Neural cell (in vitro differentiated cells): ENCODE measurements at regions not wholly inside any gene's neighbourhood (a gene's known extent, or its start where the extent isn't known, plus 50 kb on each side); places are given as distances from the start of the nearest gene placed in this dataset.

Experiments
- H2AFZ ChIP-seq: fragments of 200-600, 300-800 bp; sonication (generic), shearing (Covaris generic); 2 replicates; pipeline ENCODE4 v1.6.0; 2014; ENCODE audit warnings: low read depth, mild to moderate bottlenecking, antibody characterized with exemption, low read length, moderate library complexity
- H3F3A ChIP-seq: fragments of 200-600 bp; shearing (Covaris generic); 2 replicates; pipeline ENCODE4 v1.6.1; 2016; ENCODE audit warnings: mild to moderate bottlenecking, moderate library complexity, mixed read lengths, antibody characterized with exemption, low read length; ENCODE audit not compliant: insufficient read depth, poor library complexity, severe bottlenecking
- H3K27ac ChIP-seq: fragments of 200-600, 300-800 bp; sonication (generic), shearing (Covaris generic); 2 replicates; pipeline ENCODE4 v1.5.1; 2014; ENCODE audit warnings: mild to moderate bottlenecking, low read length, moderate library complexity
- H3K27me3 ChIP-seq: fragments of 300-800, 200-600 bp; sonication (generic), shearing (Covaris generic); 2 replicates; pipeline ENCODE4 v1.6.0; 2014; ENCODE audit warnings: mild to moderate bottlenecking, low read depth, low read length, moderate library complexity; ENCODE audit not compliant: insufficient read depth
- H3K36me3 ChIP-seq: fragments of 300-800, 200-600 bp; sonication (generic), shearing (Covaris generic); 2 replicates; pipeline ENCODE4 v1.5.1; 2014; ENCODE audit warnings: mild to moderate bottlenecking, antibody characterized with exemption, low read length, moderate library complexity; ENCODE audit not compliant: insufficient read depth
- H3K4me2 ChIP-seq: fragments of 300-800, 200-600 bp; sonication (generic), shearing (Covaris generic); 2 replicates; pipeline ENCODE4 v1.6.0; 2014; ENCODE audit warnings: mild to moderate bottlenecking, low read length
- H3K4me3 ChIP-seq: fragments of 300-800, 200-600 bp; sonication (generic), shearing (Covaris generic); 2 replicates; pipeline ENCODE4 v1.5.1; 2014; ENCODE audit warnings: mild to moderate bottlenecking, low read length, moderate library complexity
- H3K79me2 ChIP-seq: fragments of 200-600 bp; shearing (Covaris generic); replicated peaks from 2 replicates; pipeline ENCODE4 v1.6.0; 2014; ENCODE audit warnings: mild to moderate bottlenecking, low read length, moderate library complexity; ENCODE audit not compliant: insufficient read depth
- H3K9ac ChIP-seq: fragments of 300-800, 200-600 bp; sonication (generic), shearing (Covaris generic); 2 replicates; pipeline ENCODE4 v1.6.1; 2016; ENCODE audit warnings: mild to moderate bottlenecking, low read length, mixed read lengths
- H3K9me2 ChIP-seq: fragments of 200-600 bp; shearing (Covaris generic); 2 replicates; pipeline ENCODE4 v1.6.1; 2016; ENCODE audit warnings: mild to moderate bottlenecking, low read length, mixed read lengths; ENCODE audit not compliant: insufficient read depth
- H3K9me3 ChIP-seq: fragments of 200-600, 300-800 bp; sonication (generic), shearing (Covaris generic); 2 replicates; pipeline ENCODE4 v1.6.1; 2016; ENCODE audit warnings: mild to moderate bottlenecking, mixed run types, low read length, moderate library complexity, mixed read lengths
- H4K20me1 ChIP-seq: fragments of 200-600 bp; shearing (Covaris generic); 2 replicates; pipeline ENCODE4 v1.6.1; 2016; ENCODE audit warnings: mild to moderate bottlenecking, mixed run types; ENCODE audit not compliant: insufficient read depth
- CTCF ChIP-seq: fragments of 450-650 bp; IDR thresholded peaks from 2 replicates; pipeline ENCODE4 v1.5.1; 2014; ENCODE audit warnings: antibody characterized with exemption, mild to moderate bottlenecking, moderate library complexity; ENCODE audit not compliant: poor library complexity, severe bottlenecking
- EP300 ChIP-seq: fragments of 450-650 bp; conservative IDR thresholded peaks from 2 replicates; pipeline ENCODE4 v1.6.1; 2014; ENCODE audit warnings: antibody characterized with exemption, mild to moderate bottlenecking, moderate library complexity; ENCODE audit not compliant: poor library complexity, severe bottlenecking
- EZH2 ChIP-seq: fragments of 200-600, 300-800 bp; shearing (Covaris generic), sonication (generic); IDR thresholded peaks from 2 replicates; pipeline ENCODE4 v1.6.1; 2014; ENCODE audit warnings: antibody characterized with exemption, low read length, borderline replicate concordance, mild to moderate bottlenecking; ENCODE audit not compliant: insufficient read depth, poor library complexity, severe bottlenecking
- MXI1 ChIP-seq: fragments of 450-650 bp; conservative IDR thresholded peaks from 2 replicates; pipeline ENCODE4 v1.6.1; 2014; ENCODE audit warnings: antibody characterized with exemption, mild to moderate bottlenecking; ENCODE audit not compliant: poor library complexity, severe bottlenecking
- POLR2AphosphoS5 ChIP-seq: IDR thresholded peaks from 2 replicates; pipeline ENCODE4 v1.6.1; 2012
- RAD21 ChIP-seq: fragments of 450-650 bp; conservative IDR thresholded peaks from 2 replicates; pipeline ENCODE4 v1.6.1; 2014; ENCODE audit warnings: antibody characterized with exemption, mild to moderate bottlenecking, moderate library complexity
- REST ChIP-seq: IDR thresholded peaks from 2 replicates; pipeline ENCODE4 v1.6.1; 2012; ENCODE audit warnings: borderline replicate concordance
- SMC3 ChIP-seq: fragments of 450-650 bp; conservative IDR thresholded peaks from 2 replicates; pipeline ENCODE4 v1.6.1; 2014; ENCODE audit warnings: antibody characterized with exemption, mild to moderate bottlenecking, moderate library complexity; ENCODE audit not compliant: poor library complexity
- TAF1 ChIP-seq: IDR thresholded peaks from 2 replicates; pipeline ENCODE4 v1.6.1; 2012; ENCODE audit warnings: low read depth

DNA sequence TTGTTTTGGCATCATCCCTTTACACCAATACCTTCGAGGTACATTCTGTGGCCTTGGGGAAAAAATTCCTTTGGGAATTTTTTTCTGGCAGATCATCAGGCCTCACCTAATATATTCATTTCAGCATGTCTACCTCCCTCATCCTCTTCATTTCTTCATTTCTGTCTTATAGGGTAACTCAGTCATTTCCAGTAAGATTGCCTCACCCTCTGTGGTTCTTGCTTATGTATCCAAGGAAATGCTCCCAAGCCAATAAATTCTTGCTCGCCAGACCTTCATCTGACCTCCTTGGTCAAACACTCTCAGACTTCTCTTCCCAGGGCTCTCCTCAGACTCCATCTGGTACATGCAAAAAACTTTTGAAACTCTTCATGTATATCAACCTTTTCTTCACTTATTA, 265.6 kb downstream of the TMX3 start:
- H3K79me2 ChIP-seq, result no peaks in the 10 kb centered on the region
- no peak overlapping the region for H3K4me3 ChIP-seq
- H3K27ac ChIP-seq, result no peak overlapping the region
- H3K9me2 ChIP-seq, result no peaks in the 10 kb centered on the region
- H4K20me1 ChIP-seq, result no peaks in the 10 kb centered on the region
- H3K9ac ChIP-seq, result no peak overlapping the region
- H3K27me3 ChIP-seq, result no peaks in the 10 kb centered on the region
- no peaks in the 10 kb centered on the region for H3F3A ChIP-seq
- no peak overlapping the region for H3K4me2 ChIP-seq
- H3K36me3 ChIP-seq, result no peaks in the 10 kb centered on the region
- H3K9me3 ChIP-seq, result no peaks in the 10 kb centered on the region
- TF ChIP-seq EZH2, result no peak
- H2AFZ ChIP-seq, result no peak overlapping the region

GRCh38 chr18:68448736-68449135, 266.2 kb downstream of the TMX3 start:
- no peak for TF ChIP-seq EZH2
- TF ChIP-seq EP300, result no peak
- TF ChIP-seq TAF1, result no peak
- no peak for TF ChIP-seq RAD21
- TF ChIP-seq REST, result no peak
- TF ChIP-seq MXI1, result no peak
- TF ChIP-seq CTCF, result no peak
- TF ChIP-seq POLR2AphosphoS5, result no peak
- no peaks in the 10 kb centered on the region for H3K9me3 ChIP-seq
- no peak overlapping the region for H3K9ac ChIP-seq
- H3F3A ChIP-seq, result no peaks in the 10 kb centered on the region
- no peaks in the 10 kb centered on the region for H3K27me3 ChIP-seq
- H3K27ac ChIP-seq, result no peak overlapping the region
- H3K36me3 ChIP-seq, result no peaks in the 10 kb centered on the region
- H3K4me3 ChIP-seq, result no peak overlapping the region
- H3K9me2 ChIP-seq, result no peaks in the 10 kb centered on the region
- no peak overlapping the region for H3K4me2 ChIP-seq
- no peaks in the 10 kb centered on the region for H4K20me1 ChIP-seq
- no peak overlapping the region for H2AFZ ChIP-seq
- H3K79me2 ChIP-seq, result no peaks in the 10 kb centered on the region

GRCh38 chr18:68447286-68447685, 267.6 kb downstream of the TMX3 start:
- Histone ChIP-seq H3K9ac (no peak overlapping the region), H3K79me2 (no peaks in the 10 kb centered on the region), H3K9me3 (no peaks in the 10 kb centered on the region), H3K27me3 (no peaks in the 10 kb centered on the region), H3K27ac (peak overlapping the region; percentile 21), H2AFZ (no peak overlapping the region), H3K4me2 (no peak overlapping the region), H4K20me1 (no peaks in the 10 kb centered on the region), H3K36me3 (no peaks in the 10 kb centered on the region), H3K9me2 (no peaks in the 10 kb centered on the region), H3K4me3 (no peak overlapping the region), H3F3A (no peaks in the 10 kb centered on the region)
- no peak for TF ChIP-seq SMC3
- TF ChIP-seq MXI1, result no peak
- TF ChIP-seq RAD21, result no peak
- TF ChIP-seq REST, result no peak
- TF ChIP-seq EP300, result no peak
- TF ChIP-seq TAF1, result no peak
- no peak for TF ChIP-seq EZH2
- TF ChIP-seq POLR2AphosphoS5, result no peak
- no peak for TF ChIP-seq CTCF
